ENCODE measurements at regions not wholly inside any gene's neighbourhood (a gene's known extent, or its start where the extent isn't known, plus 50 kb on each side); places are given as distances from the start of the nearest gene placed in this dataset.

- TF ChIP-seq TAF1 (IDR thresholded peaks at IDR 0.05; ENCODE audit: low read depth): no peak
Observed at GRCh38 chr5:147072622-147073021, 162.2 kb upstream of the STK32A start.

DNA sequence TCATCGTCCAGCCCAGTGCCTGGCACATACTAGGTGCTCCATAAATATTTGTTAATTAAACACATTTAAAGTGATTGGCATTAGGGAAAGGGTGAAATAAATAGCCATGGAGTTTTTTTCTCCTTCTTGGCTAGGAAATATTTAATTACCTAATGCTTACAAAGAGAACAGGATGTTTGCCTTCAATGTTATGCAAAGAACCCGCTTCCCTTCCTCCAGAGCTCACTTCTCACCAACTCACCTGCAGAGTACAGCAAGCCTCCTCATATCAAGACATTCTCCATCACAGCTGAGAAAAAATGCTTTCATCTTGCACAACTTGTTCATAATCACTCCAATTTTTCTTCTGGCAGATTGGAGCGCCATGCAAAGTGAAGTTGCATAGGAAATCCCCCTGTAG, 161.7 kb upstream of the STK32A start:
- no peak for TF ChIP-seq EGR1 (IDR thresholded peaks at IDR 0.05)
- no peak for TF ChIP-seq USF1 (IDR thresholded peaks at IDR 0.05)
- TF ChIP-seq YY1 (IDR thresholded peaks at IDR 0.05; ENCODE audit: low read depth): no peak
- TF ChIP-seq, protein P1, sequence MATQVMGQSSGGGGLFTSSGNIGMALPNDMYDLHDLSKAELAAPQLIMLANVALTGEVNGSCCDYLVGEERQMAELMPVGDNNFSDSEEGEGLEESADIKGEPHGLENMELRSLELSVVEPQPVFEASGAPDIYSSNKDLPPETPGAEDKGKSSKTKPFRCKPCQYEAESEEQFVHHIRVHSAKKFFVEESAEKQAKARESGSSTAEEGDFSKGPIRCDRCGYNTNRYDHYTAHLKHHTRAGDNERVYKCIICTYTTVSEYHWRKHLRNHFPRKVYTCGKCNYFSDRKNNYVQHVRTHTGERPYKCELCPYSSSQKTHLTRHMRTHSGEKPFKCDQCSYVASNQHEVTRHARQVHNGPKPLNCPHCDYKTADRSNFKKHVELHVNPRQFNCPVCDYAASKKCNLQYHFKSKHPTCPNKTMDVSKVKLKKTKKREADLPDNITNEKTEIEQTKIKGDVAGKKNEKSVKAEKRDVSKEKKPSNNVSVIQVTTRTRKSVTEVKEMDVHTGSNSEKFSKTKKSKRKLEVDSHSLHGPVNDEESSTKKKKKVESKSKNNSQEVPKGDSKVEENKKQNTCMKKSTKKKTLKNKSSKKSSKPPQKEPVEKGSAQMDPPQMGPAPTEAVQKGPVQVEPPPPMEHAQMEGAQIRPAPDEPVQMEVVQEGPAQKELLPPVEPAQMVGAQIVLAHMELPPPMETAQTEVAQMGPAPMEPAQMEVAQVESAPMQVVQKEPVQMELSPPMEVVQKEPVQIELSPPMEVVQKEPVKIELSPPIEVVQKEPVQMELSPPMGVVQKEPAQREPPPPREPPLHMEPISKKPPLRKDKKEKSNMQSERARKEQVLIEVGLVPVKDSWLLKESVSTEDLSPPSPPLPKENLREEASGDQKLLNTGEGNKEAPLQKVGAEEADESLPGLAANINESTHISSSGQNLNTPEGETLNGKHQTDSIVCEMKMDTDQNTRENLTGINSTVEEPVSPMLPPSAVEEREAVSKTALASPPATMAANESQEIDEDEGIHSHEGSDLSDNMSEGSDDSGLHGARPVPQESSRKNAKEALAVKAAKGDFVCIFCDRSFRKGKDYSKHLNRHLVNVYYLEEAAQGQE (IDR thresholded peaks at IDR 0.05; ENCODE audit: low read depth): no peak
- TF ChIP-seq RAD21 (IDR thresholded peaks at IDR 0.05; ENCODE audit: low read depth): no peak

GRCh38 chr5:147075187-147075586, 159.6 kb upstream of the STK32A start:
- no peak for TF ChIP-seq CEBPB (IDR thresholded peaks at IDR 0.05)
- no peak for TF ChIP-seq ZBTB7A (IDR thresholded peaks at IDR 0.05; ENCODE audit: low read depth)
- TF ChIP-seq NFIC (IDR thresholded peaks at IDR 0.05): no peak

GRCh38 chr5:147080391-147080790, 154.4 kb upstream of the STK32A start:
- TF ChIP-seq USF1 (IDR thresholded peaks at IDR 0.05) (no peak), CEBPB (IDR thresholded peaks at IDR 0.05) (no peak), YY1 (IDR thresholded peaks at IDR 0.05; ENCODE audit: low read depth) (no peak), TAF1 (IDR thresholded peaks at IDR 0.05; ENCODE audit: low read depth) (no peak), NFIC (IDR thresholded peaks at IDR 0.05) (no peak), TEAD4 (IDR thresholded peaks at IDR 0.05) (no peak), EP300 (IDR thresholded peaks at IDR 0.05; ENCODE audit: borderline replicate concordance) (no peak), ZBTB7A (IDR thresholded peaks at IDR 0.05; ENCODE audit: low read depth) (no peak), TCF12 (IDR thresholded peaks at IDR 0.05; ENCODE audit: low read depth) (no peak), CREB1 (IDR thresholded peaks at IDR 0.05; ENCODE audit: low read depth) (no peak), FOXM1 (IDR thresholded peaks at IDR 0.05; ENCODE audit: borderline replicate concordance, low read depth) (no peak)
- TF ChIP-seq, protein P2, sequence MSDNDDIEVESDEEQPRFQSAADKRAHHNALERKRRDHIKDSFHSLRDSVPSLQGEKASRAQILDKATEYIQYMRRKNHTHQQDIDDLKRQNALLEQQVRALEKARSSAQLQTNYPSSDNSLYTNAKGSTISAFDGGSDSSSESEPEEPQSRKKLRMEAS (IDR thresholded peaks at IDR 0.05): no peak
- TF ChIP-seq, protein P1 (IDR thresholded peaks at IDR 0.05; ENCODE audit: low read depth): no peak

GRCh38 chr5:147081311-147081764, 153.5 kb upstream of the STK32A start:
- TF ChIP-seq, protein P1 (IDR thresholded peaks at IDR 0.05; ENCODE audit: low read depth): no peak
- TF ChIP-seq ZBTB7A (IDR thresholded peaks at IDR 0.05; ENCODE audit: low read depth) (no peak), EP300 (IDR thresholded peaks at IDR 0.05; ENCODE audit: borderline replicate concordance) (no peak), YY1 (IDR thresholded peaks at IDR 0.05; ENCODE audit: low read depth) (no peak), TEAD4 (IDR thresholded peaks at IDR 0.05) (no peak), FOXM1 (IDR thresholded peaks at IDR 0.05; ENCODE audit: borderline replicate concordance, low read depth) (no peak), TCF12 (IDR thresholded peaks at IDR 0.05; ENCODE audit: low read depth) (no peak), CREB1 (IDR thresholded peaks at IDR 0.05; ENCODE audit: low read depth) (no peak), NFIC (IDR thresholded peaks at IDR 0.05) (no peak), EGR1 (IDR thresholded peaks at IDR 0.05) (no peak), CEBPB (IDR thresholded peaks at IDR 0.05) (no peak), RAD21 (IDR thresholded peaks at IDR 0.05; ENCODE audit: low read depth) (no peak), TAF1 (IDR thresholded peaks at IDR 0.05; ENCODE audit: low read depth) (no peak), USF1 (IDR thresholded peaks at IDR 0.05) (no peak)
- TF ChIP-seq, protein P2 (IDR thresholded peaks at IDR 0.05): no peak

Data from Ishikawa (cell line).